Activated CD4-positive, CD25-positive, alpha-beta regulatory T cell (primary cell): ENCODE measurements at regions not wholly inside any gene's neighbourhood (a gene's known extent, or its start where the extent isn't known, plus 50 kb on each side); places are given as distances from the start of the nearest gene placed in this dataset.

Experiments
- DNase-seq, 4 experiments: peaks; one replicate each; lab custom pipeline; 2025; lab: John Stamatoyannopoulos, UW

- DNase-seq = no peak
These were observed 269.3 kb downstream of the FOXA2 start for GRCh38 chr20:22315073-22315472.

DNA sequence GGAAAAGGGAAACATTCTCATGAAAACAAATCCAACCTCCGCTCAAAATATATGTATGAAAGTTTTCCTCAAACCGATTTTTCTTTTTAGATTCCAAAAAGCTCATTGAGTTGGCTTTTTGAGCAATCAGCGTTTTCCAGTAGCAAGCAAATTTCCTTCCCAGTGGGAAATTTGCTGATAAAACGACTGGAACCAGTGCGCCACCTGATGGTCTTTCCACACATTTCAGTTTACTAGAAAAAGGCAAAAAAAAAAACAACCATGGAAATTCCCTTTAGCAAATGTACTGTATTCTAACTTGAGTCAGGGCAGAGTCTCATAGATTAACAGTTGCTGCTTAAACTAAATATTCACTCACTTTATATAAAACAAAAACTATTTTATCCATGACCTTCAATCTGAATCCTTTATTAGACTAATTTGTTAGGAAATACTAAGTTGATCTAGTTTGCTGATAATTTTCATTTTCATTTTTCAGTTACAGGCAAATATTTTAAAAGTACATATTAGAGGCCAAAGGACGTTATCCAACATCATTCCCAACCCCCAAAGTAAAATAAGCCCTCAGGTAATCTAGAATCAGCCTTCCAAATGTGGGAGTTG is 271.5 kb downstream of the FOXA2 start:
- DNase-seq = no peak

GRCh38 chr20:22308934-22309333 is 275.4 kb downstream of the FOXA2 start:
- DNase-seq = no peak

- DNase-seq = no peak
These were observed 277.0 kb downstream of the FOXA2 start for GRCh38 chr20:22307409-22307808.

- DNase-seq = no peak
These were observed 279.0 kb downstream of the FOXA2 start for GRCh38 chr20:22305381-22305780.

DNA sequence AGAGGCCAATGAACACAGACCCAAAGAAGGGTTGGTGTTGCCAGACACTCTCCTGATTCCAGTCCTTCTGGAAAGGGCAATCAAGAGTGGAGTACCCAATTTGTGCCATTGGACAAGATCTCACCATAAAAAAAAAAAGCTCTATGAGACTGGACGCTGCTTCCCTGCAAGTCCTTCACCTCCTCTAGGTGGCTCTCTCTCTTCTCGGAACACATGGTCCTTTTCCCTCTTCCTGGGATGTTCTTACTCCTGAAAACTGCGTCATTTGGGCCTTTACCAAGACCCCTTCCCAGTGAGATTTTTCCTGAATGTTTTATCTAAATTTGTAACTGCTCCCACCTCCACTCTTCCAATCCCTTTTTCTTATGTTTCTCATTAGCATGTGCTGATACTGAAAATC is 280.8 kb downstream of the FOXA2 start:
- DNase-seq = no peak

- no peak for DNase-seq
These were observed 282.3 kb downstream of the FOXA2 start for GRCh38 chr20:22302039-22302438.

DNA sequence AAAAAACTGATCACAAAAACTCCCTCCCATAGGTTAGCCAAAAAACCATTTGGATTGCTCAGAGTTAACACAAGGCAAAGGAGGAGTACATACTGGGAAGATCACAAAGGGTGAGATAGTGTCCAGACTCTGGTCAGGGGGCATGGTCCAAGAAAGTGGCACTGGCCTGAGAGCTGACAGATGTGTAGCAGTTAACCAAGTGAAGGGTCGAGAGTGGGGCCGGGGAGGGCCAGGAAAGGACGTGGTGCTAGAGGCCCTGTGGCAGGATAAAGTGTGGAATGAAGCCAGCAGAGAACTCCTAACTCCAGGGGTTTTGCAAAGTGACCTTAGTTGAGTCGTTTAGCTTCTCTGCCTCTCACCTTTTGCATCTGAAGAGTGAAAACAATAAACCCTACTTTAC is 290.5 kb downstream of the FOXA2 start:
- no peak for DNase-seq

DNA sequence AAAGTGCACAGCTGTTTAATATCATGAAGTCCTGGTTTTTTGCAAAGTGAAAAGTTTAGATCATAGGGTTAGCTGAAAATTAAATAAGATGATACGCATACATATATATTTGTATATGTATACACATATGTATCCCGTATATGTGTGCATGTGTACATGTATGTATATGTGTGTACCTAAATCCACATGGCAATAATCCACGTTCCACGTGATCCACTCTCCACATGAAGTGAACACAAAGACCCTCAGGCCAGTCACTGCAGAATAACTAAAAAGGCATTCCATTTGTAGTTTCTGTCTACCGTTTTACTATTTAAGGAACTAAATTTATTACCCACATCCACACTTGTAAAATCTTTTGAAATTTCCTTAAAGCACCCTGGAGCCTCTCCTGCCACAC is 294.9 kb downstream of the FOXA2 start:
- no peak for DNase-seq

- DNase-seq = no peak
These were observed 295.4 kb downstream of the FOXA2 start for GRCh38 chr20:22288957-22289356.

DNA sequence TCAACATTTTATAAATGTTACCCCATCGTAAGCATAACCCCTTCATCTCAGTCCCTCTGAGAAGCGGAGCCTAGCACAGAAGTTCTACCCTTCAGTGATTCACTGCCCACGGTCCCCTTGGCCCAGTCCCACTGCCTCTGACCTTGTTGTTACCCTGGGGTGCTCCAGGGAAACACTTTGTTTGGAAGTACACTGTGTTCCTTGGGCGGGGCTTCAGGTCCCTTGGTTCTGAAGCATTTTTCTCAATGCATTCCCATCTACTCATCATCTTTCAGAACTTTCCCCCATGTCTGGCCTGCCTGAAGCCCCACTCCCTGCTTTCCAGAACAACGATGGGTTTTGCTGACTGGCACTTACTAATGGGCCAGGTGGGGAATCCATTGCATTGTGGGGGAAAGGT is 296.2 kb downstream of the FOXA2 start:
- no peak for DNase-seq

DNA sequence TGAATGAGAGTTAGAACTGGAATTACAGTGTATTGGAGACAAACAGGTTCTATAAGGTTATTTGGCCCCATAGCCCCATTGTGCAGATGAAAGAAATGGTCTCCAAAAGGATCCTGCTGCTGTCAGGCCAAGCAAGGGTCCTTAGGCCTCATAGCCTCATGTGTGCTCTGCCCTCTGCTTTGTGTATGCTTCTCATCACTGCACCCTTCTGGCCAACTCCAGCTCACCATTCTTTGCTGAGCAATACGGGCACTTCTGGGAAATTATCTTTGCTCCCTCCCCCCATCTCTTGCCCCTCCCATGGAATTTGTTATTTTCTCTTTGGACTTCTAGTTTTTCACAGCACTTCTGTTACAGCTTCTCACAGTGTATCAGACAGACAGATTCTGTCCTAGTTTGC is 298.8 kb downstream of the FOXA2 start:
- no peak for DNase-seq

- no peak for DNase-seq
These were observed 301.7 kb downstream of the FOXA2 start for GRCh38 chr20:22282696-22283095.

- no peak for DNase-seq
These were observed 310.0 kb downstream of the FOXA2 start for GRCh38 chr20:22274330-22274729.

DNA sequence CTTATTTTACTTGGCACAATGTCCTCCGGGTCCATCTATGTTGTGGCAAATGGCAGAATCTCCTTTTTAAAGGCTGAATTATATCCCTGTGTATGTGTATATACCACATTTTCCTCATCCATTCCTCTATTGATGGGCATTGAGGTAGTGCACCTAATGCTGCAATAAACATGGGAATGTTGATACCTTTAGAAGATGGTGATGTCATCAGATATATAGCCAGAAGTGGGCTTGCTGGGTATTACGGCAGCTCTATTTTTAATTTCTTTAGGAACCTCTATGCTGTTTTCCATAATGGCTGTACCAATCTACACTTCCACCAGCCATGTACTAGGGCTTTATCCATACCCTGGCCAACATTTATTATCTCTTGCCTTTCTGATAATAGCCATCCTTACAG is 315.7 kb downstream of the FOXA2 start:
- DNase-seq = no peak

GRCh38 chr20:22264917-22265316 is 319.5 kb downstream of the FOXA2 start:
- DNase-seq = no peak

- DNase-seq = no peak
These were observed 323.9 kb downstream of the FOXA2 start for GRCh38 chr20:22260506-22260905.

DNA sequence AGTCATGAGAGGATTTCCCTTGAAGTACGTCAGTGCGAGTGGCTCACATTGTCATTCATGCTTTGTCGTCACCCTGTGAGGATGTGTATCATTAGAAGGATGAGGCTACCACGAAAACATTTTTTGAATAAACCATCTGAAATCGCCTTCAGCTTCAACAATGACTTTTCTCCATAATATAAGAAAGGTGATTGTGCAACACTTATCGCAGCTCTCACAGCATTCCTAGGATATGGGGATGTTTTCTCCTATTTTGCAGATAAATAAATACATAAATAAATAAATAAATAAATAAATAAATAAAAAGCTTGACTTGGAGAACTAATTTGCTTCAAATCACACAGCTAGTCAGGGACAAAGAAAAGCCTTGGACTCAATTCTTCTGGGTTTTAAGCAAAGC is 326.5 kb downstream of the FOXA2 start:
- DNase-seq = no peak

DNA sequence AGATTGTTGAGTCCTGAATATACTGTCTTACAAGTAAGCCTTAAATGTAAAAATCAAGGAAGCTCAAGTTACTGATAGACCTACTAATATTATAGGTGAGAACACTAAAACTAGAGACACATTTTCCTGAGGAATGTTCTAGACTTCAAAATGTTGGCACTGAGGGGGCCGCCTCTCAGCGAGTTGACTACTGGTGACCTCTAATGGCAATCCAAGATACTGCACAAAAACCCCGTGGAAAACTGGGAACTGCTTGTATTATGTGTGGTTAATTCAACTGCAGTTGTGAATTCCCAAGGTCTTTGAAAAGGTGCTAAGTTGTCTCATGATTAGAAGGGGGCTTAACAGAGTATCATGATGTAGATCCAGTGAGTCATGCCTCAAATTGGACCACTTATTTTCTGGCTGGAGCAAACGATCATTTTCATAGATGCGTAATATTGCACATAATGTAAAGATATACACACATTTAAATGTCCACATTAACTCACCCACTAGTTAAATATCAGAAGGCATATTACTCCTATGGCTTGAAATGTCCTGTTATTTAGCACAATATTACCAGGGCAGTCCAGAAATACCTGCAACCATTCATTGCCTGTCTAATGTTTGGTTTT is 336.2 kb downstream of the FOXA2 start:
- DNase-seq = no peak

GRCh38 chr20:22245139-22245538 is 339.2 kb downstream of the FOXA2 start:
- no peak for DNase-seq

DNA sequence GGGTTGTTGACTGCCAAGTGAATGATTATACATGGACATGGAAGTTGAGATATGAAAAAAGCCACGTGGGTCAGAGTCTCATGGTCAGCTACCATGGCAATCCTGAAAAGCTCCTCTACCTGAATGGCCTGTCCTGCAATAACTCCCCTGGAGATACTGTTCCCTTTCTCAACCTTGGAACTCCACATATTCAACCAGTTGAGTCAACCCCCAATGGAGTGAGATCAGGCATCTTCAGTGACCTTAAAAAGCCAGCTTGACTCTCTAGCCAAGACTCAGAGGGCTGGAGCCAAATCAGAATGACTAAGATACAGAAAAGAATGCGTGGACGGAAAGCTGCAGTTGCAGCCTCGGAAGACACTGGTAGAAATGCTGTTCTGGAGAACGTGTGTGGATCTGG is 341.3 kb downstream of the FOXA2 start:
- DNase-seq = no peak

DNA sequence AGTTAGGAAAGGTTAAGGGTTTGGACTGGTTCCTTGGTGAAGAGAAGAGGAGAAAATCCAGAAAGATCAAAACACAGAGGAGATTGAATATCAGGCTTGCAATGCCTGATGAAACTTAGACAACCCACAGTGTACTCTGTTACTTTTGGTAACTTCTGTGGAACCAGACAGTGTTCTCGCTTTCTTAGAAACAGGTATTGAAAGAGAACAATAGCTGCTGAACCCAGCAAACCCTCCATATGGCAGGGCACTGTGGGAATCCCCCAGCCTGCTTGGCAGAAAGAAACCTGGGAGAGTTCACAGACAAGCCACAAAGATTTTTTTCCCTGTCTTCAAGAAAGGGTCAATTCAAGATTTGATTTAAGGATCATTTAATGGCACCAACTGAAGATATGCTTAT is 342.8 kb downstream of the FOXA2 start:
- no peak for DNase-seq

GRCh38 chr20:22232923-22233322 is 351.4 kb downstream of the FOXA2 start:
- DNase-seq = no peak

GRCh38 chr20:22232473-22232872 is 351.9 kb downstream of the FOXA2 start:
- DNase-seq = no peak
